ENCODE measurements at regions not wholly inside any gene's neighbourhood (a gene's known extent, or its start where the extent isn't known, plus 50 kb on each side); places are given as distances from the start of the nearest gene placed in this dataset.

- Histone ChIP-seq H3K4me3 (ENCODE audit: insufficient read depth, low read length, poor library complexity, severe bottlenecking) (no peak overlapping the region), H3K9me3 (ENCODE audit: insufficient read depth, low read length) (no peaks in the 10 kb centered on the region), H3K36me3 (ENCODE audit: low read length) (no peaks in the 10 kb centered on the region), H3K79me2 (ENCODE audit: insufficient read depth, low read length) (no peaks in the 10 kb centered on the region), H3K4me2 (ENCODE audit: low read depth, low read length, poor library complexity, severe bottlenecking) (peak overlapping the region; percentile 42), H3F3A (ENCODE audit: insufficient read depth) (no peaks in the 10 kb centered on the region), H3K27me3 (ENCODE audit: low read length) (no peaks in the 10 kb centered on the region), H3K9me2 (replicated peaks; ENCODE audit: insufficient read depth, low read length) (no peaks in the 10 kb centered on the region), H2AFZ (ENCODE audit: low read depth, low read length, severe bottlenecking) (no peak overlapping the region), H3K9ac (ENCODE audit: low read length) (no peak overlapping the region), H4K20me1 (ENCODE audit: low read depth, low read length) (no peaks in the 10 kb centered on the region), H3K27ac (ENCODE audit: low read depth, low read length) (no peak overlapping the region)
- TF ChIP-seq CTCF (IDR thresholded peaks at IDR 0.05; ENCODE audit: insufficient read depth, low read length, poor library complexity, severe bottlenecking) (no peak), EZH2phosphoT487 (conservative IDR thresholded peaks at IDR 0.05; ENCODE audit: low read length) (no peak)
These were observed 483.6 kb downstream of the BCOR start for GRCh38 chrX:39613997-39614679.

GRCh38 chrX:39614680-39614998, 483.1 kb downstream of the BCOR start:
- no peak overlapping the region for H3K4me3 ChIP-seq (ENCODE audit: insufficient read depth, low read length, poor library complexity, severe bottlenecking)
- H3K79me2 ChIP-seq (ENCODE audit: insufficient read depth, low read length), result no peaks in the 10 kb centered on the region
- no peak overlapping the region for H3K4me2 ChIP-seq (ENCODE audit: low read depth, low read length, poor library complexity, severe bottlenecking)
- no peaks in the 10 kb centered on the region for H3K27me3 ChIP-seq (ENCODE audit: low read length)
- no peaks in the 10 kb centered on the region for H3K9me2 ChIP-seq (replicated peaks; ENCODE audit: insufficient read depth, low read length)
- H2AFZ ChIP-seq (ENCODE audit: low read depth, low read length, severe bottlenecking), result no peak overlapping the region
- no peaks in the 10 kb centered on the region for H3K9me3 ChIP-seq (ENCODE audit: insufficient read depth, low read length)
- H3K36me3 ChIP-seq (ENCODE audit: low read length), result no peaks in the 10 kb centered on the region
- H4K20me1 ChIP-seq (ENCODE audit: low read depth, low read length), result no peaks in the 10 kb centered on the region
- no peaks in the 10 kb centered on the region for H3F3A ChIP-seq (ENCODE audit: insufficient read depth)
- no peak overlapping the region for H3K9ac ChIP-seq (ENCODE audit: low read length)
- no peak for TF ChIP-seq EZH2phosphoT487 (conservative IDR thresholded peaks at IDR 0.05; ENCODE audit: low read length)
- no peak for TF ChIP-seq CTCF (IDR thresholded peaks at IDR 0.05; ENCODE audit: insufficient read depth, low read length, poor library complexity, severe bottlenecking)
- no peak overlapping the region for H3K27ac ChIP-seq (ENCODE audit: low read depth, low read length)

- TF ChIP-seq EZH2phosphoT487 (conservative IDR thresholded peaks at IDR 0.05; ENCODE audit: low read length) (no peak), CTCF (IDR thresholded peaks at IDR 0.05; ENCODE audit: insufficient read depth, low read length, poor library complexity, severe bottlenecking) (no peak)
These were observed 481.5 kb downstream of the BCOR start for GRCh38 chrX:39616098-39616729.

More at GRCh38 chrX:39616098-39616729, 481.5 kb downstream of the BCOR start:
- H3K79me2 ChIP-seq (ENCODE audit: insufficient read depth, low read length), result no peaks in the 10 kb centered on the region
- H2AFZ ChIP-seq (ENCODE audit: low read depth, low read length, severe bottlenecking), result no peak overlapping the region
- no peaks in the 10 kb centered on the region for H3K27me3 ChIP-seq (ENCODE audit: low read length)
- H4K20me1 ChIP-seq (ENCODE audit: low read depth, low read length), result no peaks in the 10 kb centered on the region
- no peaks in the 10 kb centered on the region for H3F3A ChIP-seq (ENCODE audit: insufficient read depth)
- H3K27ac ChIP-seq (ENCODE audit: low read depth, low read length), result no peak overlapping the region
- no peaks in the 10 kb centered on the region for H3K9me2 ChIP-seq (replicated peaks; ENCODE audit: insufficient read depth, low read length)
- no peaks in the 10 kb centered on the region for H3K9me3 ChIP-seq (ENCODE audit: insufficient read depth, low read length)
- H3K9ac ChIP-seq (ENCODE audit: low read length), result no peak overlapping the region
- H3K4me2 ChIP-seq (ENCODE audit: low read depth, low read length, poor library complexity, severe bottlenecking), result no peak overlapping the region
- no peaks in the 10 kb centered on the region for H3K36me3 ChIP-seq (ENCODE audit: low read length)
- no peak overlapping the region for H3K4me3 ChIP-seq (ENCODE audit: insufficient read depth, low read length, poor library complexity, severe bottlenecking)
